IPS-20b (cell line): ENCODE measurements at regions not wholly inside any gene's neighbourhood (a gene's known extent, or its start where the extent isn't known, plus 50 kb on each side); places are given as distances from the start of the nearest gene placed in this dataset.
"Not testable (repeated sequence)": the region's sequence is repeated elsewhere in the genome, so short reads cannot be mapped to it uniquely, and the experiment has no call there.

Source experiments
- H3K27ac ChIP-seq: one replicate; pipeline ENCODE4 v1.5.1; 2013; ENCODE audit warnings: low read length
- H3K27me3 ChIP-seq: 2 replicates; pipeline ENCODE4 v1.6.1; 2013; ENCODE audit warnings: mild to moderate bottlenecking, low read length, inconsistent platforms; ENCODE audit not compliant: insufficient read depth
- H3K36me3 ChIP-seq: 2 replicates; pipeline ENCODE4 v1.6.1; 2013; ENCODE audit warnings: low read depth, mild to moderate bottlenecking, inconsistent platforms, low read length, moderate library complexity; ENCODE audit not compliant: insufficient read depth
- H3K4me1 ChIP-seq: 2 replicates; pipeline ENCODE4 v1.6.1; 2013; ENCODE audit warnings: mild to moderate bottlenecking, control low read depth, inconsistent platforms, low read length, moderate library complexity; ENCODE audit not compliant: insufficient read depth
- H3K4me3 ChIP-seq: 2 replicates; pipeline ENCODE4 v1.5.1; 2013; ENCODE audit warnings: mild to moderate bottlenecking, low read length, inconsistent platforms
- H3K9ac ChIP-seq: 2 replicates; pipeline ENCODE4 v1.6.1; 2013; ENCODE audit warnings: low read depth, mild to moderate bottlenecking, inconsistent platforms, low read length, moderate library complexity
- H3K9me3 ChIP-seq: 2 replicates; pipeline ENCODE4 v1.6.1; 2013; ENCODE audit warnings: mild to moderate bottlenecking, low read depth, low read length, inconsistent platforms; ENCODE audit not compliant: insufficient read depth

GRCh38 chr4:1572010-1572385 lies 112.1 kb downstream of the FAM53A start:
- no peaks in the 10 kb centered on the region for H3K9me3 ChIP-seq
- no peaks in the 10 kb centered on the region for H3K36me3 ChIP-seq
- no peak overlapping the region for H3K27ac ChIP-seq
- H3K4me3 ChIP-seq, result peak overlapping the region; percentile 29; the same call in 1 of the 2 replicates
- H3K4me1 ChIP-seq, result peaks cover 9% of the 10 kb centered on the region; the same call in 1 of the 2 replicates
- no peak overlapping the region; the same call in 1 of the 2 replicates for H3K9ac ChIP-seq
- H3K27me3 ChIP-seq, result peaks cover 14% of the 10 kb centered on the region; the same call in 1 of the 2 replicates

GRCh38 chr4:1571165-1572009 lies 112.7 kb downstream of the FAM53A start:
- Histone ChIP-seq H3K9me3 (no peaks in the 10 kb centered on the region), H3K27ac (no peak overlapping the region), H3K27me3 (peaks cover 12% of the 10 kb centered on the region; the same call in 1 of the 2 replicates), H3K4me3 (no peak overlapping the region; the same call in 1 of the 2 replicates), H3K4me1 (peaks cover 9% of the 10 kb centered on the region; the same call in 1 of the 2 replicates), H3K9ac (no peak overlapping the region), H3K36me3 (no peaks in the 10 kb centered on the region)

GRCh38 chr4:1570291-1571164 lies 113.6 kb downstream of the FAM53A start:
- Histone ChIP-seq H3K4me1 (peaks cover 9% of the 10 kb centered on the region; the same call in 1 of the 2 replicates), H3K27ac (no peak overlapping the region), H3K36me3 (no peaks in the 10 kb centered on the region), H3K9ac (no peak overlapping the region), H3K27me3 (peaks cover 12% of the 10 kb centered on the region; the same call in 1 of the 2 replicates), H3K4me3 (no peak overlapping the region), H3K9me3 (no peaks in the 10 kb centered on the region)

GRCh38 chr4:1569461-1570151 lies 114.5 kb downstream of the FAM53A start:
- H3K4me3 ChIP-seq, result no peak overlapping the region
- H3K9me3 ChIP-seq, result no peaks in the 10 kb centered on the region
- H3K27me3 ChIP-seq, result peaks cover 12% of the 10 kb centered on the region; the same call in 1 of the 2 replicates
- no peak overlapping the region for H3K27ac ChIP-seq
- H3K9ac ChIP-seq, result no peak overlapping the region
- no peaks in the 10 kb centered on the region for H3K36me3 ChIP-seq
- H3K4me1 ChIP-seq, result peaks cover 9% of the 10 kb centered on the region; the same call in 1 of the 2 replicates

- H3K9ac ChIP-seq, result no peak overlapping the region
- no peak overlapping the region for H3K27ac ChIP-seq
- peaks cover 12% of the 10 kb centered on the region; the same call in 1 of the 2 replicates for H3K27me3 ChIP-seq
- peaks cover 9% of the 10 kb centered on the region; the same call in 1 of the 2 replicates for H3K4me1 ChIP-seq
- no peaks in the 10 kb centered on the region for H3K9me3 ChIP-seq
- H3K4me3 ChIP-seq, result no peak overlapping the region
- H3K36me3 ChIP-seq, result no peaks in the 10 kb centered on the region
Observed at GRCh38 chr4:1568855-1569460, 115.2 kb downstream of the FAM53A start.

GRCh38 chr4:1567808-1568581 lies 116.1 kb downstream of the FAM53A start:
- Histone ChIP-seq H3K27ac (no peak overlapping the region), H3K4me1 (peaks cover 9% of the 10 kb centered on the region; the same call in 1 of the 2 replicates), H3K4me3 (no peak overlapping the region), H3K27me3 (peaks cover 8% of the 10 kb centered on the region; the same call in 1 of the 2 replicates), H3K9me3 (no peaks in the 10 kb centered on the region), H3K36me3 (no peaks in the 10 kb centered on the region), H3K9ac (no peak overlapping the region)

- Histone ChIP-seq H3K9me3 (no peaks in the 10 kb centered on the region), H3K9ac (no peak overlapping the region), H3K27me3 (peaks cover 6% of the 10 kb centered on the region; the same call in 1 of the 2 replicates), H3K4me3 (no peak overlapping the region), H3K27ac (no peak overlapping the region), H3K4me1 (peaks cover 4% of the 10 kb centered on the region; the same call in 1 of the 2 replicates), H3K36me3 (no peaks in the 10 kb centered on the region)
Observed at GRCh38 chr4:1567519-1567807, 116.7 kb downstream of the FAM53A start.

GRCh38 chr4:1566838-1567518 lies 117.1 kb downstream of the FAM53A start:
- H3K27me3 ChIP-seq, result peaks cover 6% of the 10 kb centered on the region; the same call in 1 of the 2 replicates
- no peak overlapping the region for H3K27ac ChIP-seq
- H3K9me3 ChIP-seq, result no peaks in the 10 kb centered on the region
- no peak overlapping the region for H3K4me3 ChIP-seq
- H3K9ac ChIP-seq, result no peak overlapping the region
- no peaks in the 10 kb centered on the region; the same call in 1 of the 2 replicates for H3K4me1 ChIP-seq
- no peaks in the 10 kb centered on the region for H3K36me3 ChIP-seq

GRCh38 chr4:1566301-1566837 lies 117.7 kb downstream of the FAM53A start:
- H3K9me3 ChIP-seq, H3K27ac ChIP-seq, H3K27me3 ChIP-seq, H3K4me3 ChIP-seq, H3K36me3 ChIP-seq, H3K4me1 ChIP-seq, H3K9ac ChIP-seq: not testable (repeated sequence)
